Sigmoid colon (tissue), 6 donors: ENCODE measurements at regions not wholly inside any gene's neighbourhood (a gene's known extent, or its start where the extent isn't known, plus 50 kb on each side); places are given as distances from the start of the nearest gene placed in this dataset.

Experiments used
- DNase-seq: peaks from one replicate; pipeline ENCODE4 v3.0.0-alpha.2; 2019
- H3K27ac ChIP-seq, 4 donors: fragments of 200-600 bp; sonication (generic); one replicate each; pipeline ENCODE4 v1.5.1; 2016 to 2019; ENCODE audit warnings: mild to moderate bottlenecking in 1 of 4
- H3K27me3 ChIP-seq, 3 donors: fragments of 200-600 bp; sonication (generic); one replicate each; pipeline ENCODE4 v1.5.1; 2019; ENCODE audit warnings: mild to moderate bottlenecking in 1 of 3
- H3K36me3 ChIP-seq, 4 donors: fragments of 200-600 bp; sonication (generic); one replicate each; pipeline ENCODE4 v1.5.1; 2016 to 2019
- H3K4me1 ChIP-seq, 4 donors: fragments of 200-600 bp; sonication (generic); one replicate each; pipeline ENCODE4 v1.5.1; 2017 to 2019
- H3K4me3 ChIP-seq, 4 donors: fragments of 200-600 bp; sonication (generic); one replicate each; pipeline ENCODE4 v1.5.1; 2017 to 2019; ENCODE audit warnings: mild to moderate bottlenecking in 2 of 4, moderate library complexity in 1 of 4
- H3K9me3 ChIP-seq, 4 donors: fragments of 200-600 bp in 3 of 4; sonication (generic) in 3 of 4; one replicate each; pipeline versions ENCODE4 v1.5.1 to v1.6.1; 2013 to 2019
- CTCF ChIP-seq, 4 experiments: fragments of 450-650 bp in 3 of 4; fragments of 200-600 bp in 1 of 4; IDR thresholded peaks; one replicate each; pipeline ENCODE4 v1.5.1; 2016 to 2019; ENCODE audit warnings: antibody characterized with exemption in 4 of 4, mild to moderate bottlenecking in 3 of 4, moderate library complexity in 2 of 4
- EP300 ChIP-seq, 4 donors: sonication (generic); formaldehyde crosslinking; IDR thresholded peaks; one replicate each; pipeline ENCODE4 v1.6.1; 2017; ENCODE audit warnings: antibody characterized with exemption in 4 of 4
- POLR2A ChIP-seq, 2 donors: fragments of 450-650 bp; IDR thresholded peaks; one replicate each; pipeline ENCODE4 v1.6.1; 2016; ENCODE audit warnings: antibody characterized with exemption in 2 of 2, mild to moderate bottlenecking in 2 of 2, moderate library complexity in 2 of 2
- POLR2AphosphoS5 ChIP-seq, 4 donors: sonication (generic); formaldehyde crosslinking; IDR thresholded peaks; one replicate each; pipeline ENCODE4 v1.6.1; 2017; ENCODE audit warnings: antibody characterized with exemption in 4 of 4
- WGBS, 2 donors: extraction: QIAGEN DNeasy Blood & Tissue Kit; methylation state at CpG; one replicate each; pipeline ENCODE4 v1.1.7; 2013; 5-methylcytosine and 5-hydroxymethylcytosine counted together
- intact Hi-C: fragments of 100-400 bp; cut with DNase I; formaldehyde crosslinking; loops from one replicate; pipeline ENCODE4 v1.15.1; 2023
- donor health status: healthy with polysubstance abuse.
- donor health status: healthy.

- H3K27me3 ChIP-seq = no peaks in the 10 kb centered on the region
- H3K36me3 ChIP-seq = no peaks in the 10 kb centered on the region
- TF ChIP-seq CTCF (IDR thresholded peaks at IDR 0.05) (no peak), POLR2AphosphoS5 (IDR thresholded peaks at IDR 0.05) (no peak), EP300 (IDR thresholded peaks at IDR 0.05) (no peak), POLR2A (IDR thresholded peaks at IDR 0.05) (no peak)
- H3K9me3 ChIP-seq = no peaks in the 10 kb centered on the region
- intact Hi-C loops = no loop called here
- H3K4me3 ChIP-seq = no peak overlapping the region
- no peak for DNase-seq
- H3K27ac ChIP-seq = no peak overlapping the region
- no peaks in the 10 kb centered on the region for H3K4me1 ChIP-seq
Observed at GRCh38 chr14:98941481-98941880, 330.5 kb downstream of the BCL11B start.

- DNase-seq = peak; percentile 17
- H3K27ac ChIP-seq = no peak overlapping the region
- WGBS, 2 donors = 93 to 97% methylated on average over 6 of the region's 6 CpGs
- H3K9me3 ChIP-seq = no peaks in the 10 kb centered on the region
- H3K4me3 ChIP-seq = no peak overlapping the region
- TF ChIP-seq CTCF (IDR thresholded peaks at IDR 0.05) (no peak), POLR2A (IDR thresholded peaks at IDR 0.05) (no peak), EP300 (IDR thresholded peaks at IDR 0.05) (no peak), POLR2AphosphoS5 (IDR thresholded peaks at IDR 0.05) (no peak)
- H3K36me3 ChIP-seq = no peaks in the 10 kb centered on the region
- H3K27me3 ChIP-seq = no peaks in the 10 kb centered on the region
- H3K4me1 ChIP-seq = peaks cover 0 to 8% (median 5%) of the 10 kb centered on the region in 4 donors
- intact Hi-C loops = no loop called here
Observed at GRCh38 chr14:98943907-98944306, 328.1 kb downstream of the BCL11B start.

GRCh38 chr14:98944989-98945388 is 327.0 kb downstream of the BCL11B start:
- whole genome bisulfite sequencing, 2 donors = 59 to 77% methylated on average over 5 of the region's 5 CpGs
- H3K4me3 ChIP-seq = no peak overlapping the region
- no peak overlapping the region for H3K27ac ChIP-seq
- DNase-seq = no peak
- TF ChIP-seq POLR2AphosphoS5 (IDR thresholded peaks at IDR 0.05) (no peak), POLR2A (IDR thresholded peaks at IDR 0.05) (no peak), CTCF (IDR thresholded peaks at IDR 0.05) (no peak), EP300 (IDR thresholded peaks at IDR 0.05) (no peak)
- intact Hi-C loops = no loop called here
- H3K4me1 ChIP-seq = peaks cover 0 to 8% (median 5%) of the 10 kb centered on the region in 4 donors
- H3K9me3 ChIP-seq = no peaks in the 10 kb centered on the region
- no peaks in the 10 kb centered on the region for H3K36me3 ChIP-seq
- no peaks in the 10 kb centered on the region for H3K27me3 ChIP-seq

- H3K27me3 ChIP-seq = no peaks in the 10 kb centered on the region
- intact Hi-C loops = no loop called here
- H3K4me1 ChIP-seq = peaks cover 0 to 8% (median 5%) of the 10 kb centered on the region in 4 donors
- peak; percentile 55 for DNase-seq
- no peaks in the 10 kb centered on the region for H3K36me3 ChIP-seq
- TF ChIP-seq CTCF (IDR thresholded peaks at IDR 0.05) = no peak
- no peak for TF ChIP-seq POLR2A (IDR thresholded peaks at IDR 0.05)
- no peak for TF ChIP-seq EP300 (IDR thresholded peaks at IDR 0.05)
- no peak for TF ChIP-seq POLR2AphosphoS5 (IDR thresholded peaks at IDR 0.05)
- WGBS, 2 donors = 68 to 75% methylated on average over 23 of the region's 23 CpGs
- H3K4me3 ChIP-seq = no peak overlapping the region
- H3K9me3 ChIP-seq = no peaks in the 10 kb centered on the region
- no peak overlapping the region for H3K27ac ChIP-seq
Observed at GRCh38 chr14:98945611-98946570, 326.1 kb downstream of the BCL11B start.
